ENCODE measurements at regions not wholly inside any gene's neighbourhood (a gene's known extent, or its start where the extent isn't known, plus 50 kb on each side); places are given as distances from the start of the nearest gene placed in this dataset.
"Not testable (repeated sequence)": the region's sequence is repeated elsewhere in the genome, so short reads cannot be mapped to it uniquely, and the experiment has no call there.

GRCh38 chr2:595141-595815, 81.9 kb downstream of the TMEM18 start:
- DNase-seq: no peak

GRCh38 chr2:594297-594949, 82.8 kb downstream of the TMEM18 start:
- DNase-seq: no peak

GRCh38 chr2:593356-594026, 83.7 kb downstream of the TMEM18 start:
- DNase-seq: no peak

- DNase-seq: no peak
Observed at GRCh38 chr2:592737-593136, 84.5 kb downstream of the TMEM18 start.

DNA sequence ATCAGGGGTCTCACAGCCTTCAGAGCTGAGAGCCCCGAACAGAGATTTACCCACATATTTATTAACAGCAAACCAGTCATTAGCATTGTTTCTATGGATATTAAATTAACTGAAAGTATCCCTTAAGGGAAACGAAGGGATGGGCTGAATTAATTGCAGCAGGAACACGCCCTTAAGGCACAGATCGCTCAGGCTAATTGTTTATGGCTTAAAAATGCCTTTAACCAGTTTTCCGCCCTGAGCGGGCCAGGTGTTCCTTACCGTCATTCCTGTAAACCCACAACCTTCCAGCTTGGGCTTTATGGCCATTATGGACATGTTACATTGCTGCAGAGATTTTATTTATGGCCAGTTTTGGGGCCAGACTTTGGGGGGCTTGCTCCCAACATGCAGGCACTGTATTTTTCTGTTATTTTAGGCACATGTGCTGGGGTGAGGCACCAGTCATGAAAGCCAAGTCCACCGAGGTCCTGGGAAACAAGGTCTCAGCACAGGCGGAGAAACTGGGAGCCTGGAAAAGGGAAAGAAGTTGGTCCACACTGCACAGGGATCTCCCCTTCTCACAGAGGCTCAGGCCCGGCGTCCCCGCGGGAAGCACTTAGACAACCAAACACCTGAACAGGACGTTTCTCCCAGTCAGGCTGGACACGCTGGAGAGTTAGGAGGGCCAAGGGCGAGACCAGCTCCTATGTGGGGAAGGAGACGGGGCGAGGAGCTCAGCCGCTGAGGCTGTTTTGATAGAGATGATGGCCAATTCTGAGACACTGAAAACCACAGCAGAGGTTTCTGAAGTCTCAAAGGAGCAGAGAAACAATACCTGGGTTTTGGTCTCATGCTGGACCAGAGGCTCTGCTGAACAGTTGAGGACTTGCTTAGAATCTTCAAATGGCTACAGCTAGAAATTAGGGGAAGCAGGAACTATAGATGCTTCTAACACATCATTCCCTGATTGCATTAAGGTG, 86.7 kb downstream of the TMEM18 start:
- no peak for DNase-seq

GRCh38 chr2:589281-590130, 87.7 kb downstream of the TMEM18 start:
- DNase-seq: no peak

- no peak for DNase-seq
Observed at GRCh38 chr2:588074-588645, 89.0 kb downstream of the TMEM18 start.

GRCh38 chr2:587087-587960, 89.9 kb downstream of the TMEM18 start:
- no peak for DNase-seq

GRCh38 chr2:586641-587076, 90.5 kb downstream of the TMEM18 start:
- no peak for DNase-seq

GRCh38 chr2:584863-585823, 92.1 kb downstream of the TMEM18 start:
- DNase-seq: no peak

- no peak for DNase-seq
Observed at GRCh38 chr2:583666-584065, 93.5 kb downstream of the TMEM18 start.

DNA sequence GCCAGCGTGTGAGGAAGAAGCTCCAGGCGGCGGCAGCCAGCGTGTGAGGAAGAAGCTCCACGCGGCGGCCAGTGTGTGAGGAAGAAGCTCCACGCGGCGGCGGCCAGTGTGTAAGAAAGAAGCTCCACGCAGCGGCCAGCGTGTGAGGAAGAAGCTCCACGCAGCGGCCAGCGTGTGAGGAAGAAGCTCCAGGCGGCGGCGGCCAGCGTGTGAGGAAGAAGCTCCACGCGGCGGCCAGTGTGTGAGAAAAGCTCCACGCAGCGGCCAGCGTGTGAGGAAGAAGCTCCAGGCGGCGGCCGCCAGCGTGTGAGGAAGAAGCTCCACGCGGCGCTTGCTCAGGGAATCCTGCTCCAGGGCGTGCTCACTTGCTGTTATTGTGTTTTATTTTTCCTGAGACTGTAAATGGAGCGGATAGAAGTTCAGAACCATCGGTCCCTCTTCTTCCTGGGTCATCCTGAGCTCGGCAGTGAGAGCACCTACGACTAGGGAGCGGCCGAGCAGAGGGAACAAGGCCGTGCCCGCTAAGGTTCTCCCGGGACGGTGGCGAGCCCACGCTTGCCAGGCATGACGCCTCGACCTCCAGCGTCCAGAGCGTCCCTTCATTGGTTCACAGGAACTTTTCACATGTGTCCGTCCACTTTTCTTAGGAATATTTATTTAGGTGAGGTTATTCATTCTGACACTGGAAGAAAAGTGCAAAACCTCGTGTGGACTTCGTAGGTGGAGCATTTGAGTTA, 94.2 kb downstream of the TMEM18 start:
- no peak for DNase-seq

DNA sequence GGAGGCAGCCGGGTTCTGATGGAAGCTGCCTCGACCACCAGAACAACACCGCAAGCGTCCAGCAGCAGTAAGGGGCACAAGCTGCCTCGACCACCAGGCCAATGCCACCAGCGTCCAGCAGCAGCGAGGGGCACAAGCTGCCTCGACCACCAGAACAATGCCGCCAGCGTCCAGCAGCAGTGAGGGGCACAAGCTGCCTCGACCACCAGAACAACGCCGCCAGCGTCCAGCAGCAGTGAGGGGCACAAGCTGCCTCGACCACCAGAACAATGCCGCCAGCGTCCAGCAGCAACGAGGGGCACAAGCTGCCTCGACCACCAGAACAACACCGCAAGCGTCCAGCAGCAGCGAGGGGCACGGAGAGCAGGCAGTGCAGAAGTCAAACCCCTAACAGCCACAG, 94.9 kb downstream of the TMEM18 start:
- DNase-seq: not testable (repeated sequence)

- DNase-seq: no peak
Observed at GRCh38 chr2:579961-580360, 97.2 kb downstream of the TMEM18 start.

DNA sequence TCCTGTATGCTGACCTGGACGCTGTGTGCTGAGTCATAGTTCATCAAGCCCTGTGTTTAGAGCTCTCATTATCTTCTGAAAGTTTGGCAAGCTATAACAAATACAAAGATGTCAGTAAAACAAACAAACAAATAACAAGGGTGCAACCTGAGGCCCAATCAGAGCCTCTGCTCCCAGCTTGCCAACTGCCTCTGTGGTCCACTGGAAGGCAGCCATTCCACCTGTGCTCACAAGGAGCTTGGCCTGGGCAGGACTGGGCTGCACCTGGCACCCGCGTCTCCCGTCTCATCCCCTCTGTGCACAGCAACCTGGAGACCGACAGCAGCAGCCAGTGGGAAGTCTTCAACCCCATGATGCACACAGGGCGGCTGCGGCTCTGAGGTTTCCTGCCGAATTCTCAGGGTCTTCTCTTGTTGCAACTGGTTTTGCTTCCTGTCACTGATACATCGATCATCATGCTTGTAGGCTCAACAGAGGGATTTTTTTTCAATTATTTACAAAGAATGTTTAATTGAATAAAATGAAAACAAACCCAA, 97.8 kb downstream of the TMEM18 start:
- no peak for DNase-seq

DNA sequence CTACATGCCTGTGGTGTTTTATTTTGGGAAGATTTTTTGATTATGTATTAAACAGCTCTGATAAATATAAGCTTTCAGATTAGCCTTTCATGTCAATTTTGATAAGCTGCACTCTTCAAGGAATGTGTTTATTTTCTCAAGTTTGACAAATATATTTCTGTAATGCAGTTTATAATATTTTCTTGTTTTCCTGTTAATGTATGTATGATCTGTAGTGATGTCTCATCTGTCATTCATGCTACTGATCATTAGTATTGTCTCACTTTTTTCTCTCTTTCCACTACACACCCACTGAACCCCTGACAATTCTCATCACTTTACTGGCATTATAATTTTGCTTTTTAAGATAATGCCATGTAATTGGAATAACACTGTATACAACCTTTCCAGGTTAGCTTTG, 100.9 kb downstream of the TMEM18 start:
- DNase-seq: no peak

DNA sequence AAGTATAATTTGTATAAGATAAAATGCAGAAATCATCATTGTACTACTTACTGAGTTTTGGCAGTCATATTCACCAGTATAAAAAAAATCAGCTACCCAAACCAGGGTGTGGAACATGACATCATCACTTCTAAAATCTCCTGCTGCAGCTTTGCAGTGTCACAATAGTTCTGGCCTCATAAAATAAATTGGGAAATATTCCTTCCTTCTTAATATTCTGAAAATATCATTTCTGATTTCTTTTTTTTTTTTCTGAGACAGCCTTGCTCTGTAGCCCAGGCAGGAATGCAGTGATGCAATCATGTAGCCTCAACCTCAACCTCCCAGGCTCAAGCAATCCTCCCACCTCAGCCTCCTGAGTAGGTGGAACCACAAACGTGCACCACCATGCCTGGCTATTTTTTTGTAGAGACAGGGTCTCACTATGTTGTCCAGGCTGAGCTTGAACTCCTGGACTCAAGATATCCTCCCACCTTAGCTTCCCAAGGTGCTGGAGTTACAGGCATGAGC, 101.4 kb downstream of the TMEM18 start:
- DNase-seq: no peak

All from SW 1271 (cell line).